ENCODE measurements at regions not wholly inside any gene's neighbourhood (a gene's known extent, or its start where the extent isn't known, plus 50 kb on each side); places are given as distances from the start of the nearest gene placed in this dataset.
"Not testable (repeated sequence)": the region's sequence is repeated elsewhere in the genome, so short reads cannot be mapped to it uniquely, and the experiment has no call there.

- Histone ChIP-seq H3K27me3 (no peaks in the 10 kb centered on the region), H3K36me3 (no peaks in the 10 kb centered on the region), H3K4me1 (peaks cover 0 to 7% (median 0%) of the 10 kb centered on the region in 4 donors), H3K9me3 (no peaks in the 10 kb centered on the region), H3K4me3 (no peak overlapping the region), H3K27ac (no peak overlapping the region)
- TF ChIP-seq CTCF (IDR thresholded peaks at IDR 0.05) (peak in 5 of 7 experiments; percentile 64 to 88 (median 74)), POLR2A (IDR thresholded peaks at IDR 0.05) (no peak), EP300 (IDR thresholded peaks at IDR 0.05) (no peak)
- intact Hi-C loops (cut with DNase I; ENCODE audit: low total_unique reads): no loop called here
- 29 to 50% (median 32%) methylated on average over 10 to 19 of the region's 19 CpGs for WGBS, 5 donors
- peak; percentile 88 to 92 for DNase-seq
Observed at GRCh38 chr18:59070181-59070912, 69.3 kb upstream of the SEC11C start.

- no peak overlapping the region for H3K4me3 ChIP-seq
- H3K9me3 ChIP-seq: no peaks in the 10 kb centered on the region
- H3K27ac ChIP-seq: no peak overlapping the region
- no peaks in the 10 kb centered on the region for H3K27me3 ChIP-seq
- 81 to 93% (median 88%) methylated on average over 6 of the region's 6 CpGs for WGBS, 5 donors
- no peak for DNase-seq
- intact Hi-C loops (cut with DNase I; ENCODE audit: low total_unique reads): no loop called here
- no peaks in the 10 kb centered on the region for H3K36me3 ChIP-seq
- peaks cover 0 to 7% (median 0%) of the 10 kb centered on the region in 4 donors for H3K4me1 ChIP-seq
- no peak for TF ChIP-seq CTCF (IDR thresholded peaks at IDR 0.05)
- TF ChIP-seq EP300 (IDR thresholded peaks at IDR 0.05): no peak
- TF ChIP-seq POLR2A (IDR thresholded peaks at IDR 0.05): no peak
- TF ChIP-seq POLR2AphosphoS5 (IDR thresholded peaks at IDR 0.05): no peak
Observed at GRCh38 chr18:59072727-59073421, 66.8 kb upstream of the SEC11C start.

- WGBS, 5 donors: 40 to 60% (median 46%) methylated on average over 3 of the region's 3 CpGs
- Histone ChIP-seq H3K27ac (no peak overlapping the region), H3K9me3 (no peaks in the 10 kb centered on the region), H3K4me1 (no peaks in the 10 kb centered on the region), H3K27me3 (no peaks in the 10 kb centered on the region), H3K4me3 (no peak overlapping the region), H3K36me3 (no peaks in the 10 kb centered on the region)
- no peak for DNase-seq
- TF ChIP-seq POLR2AphosphoS5 (IDR thresholded peaks at IDR 0.05) (no peak), EP300 (IDR thresholded peaks at IDR 0.05) (no peak), POLR2A (IDR thresholded peaks at IDR 0.05) (no peak), CTCF (IDR thresholded peaks at IDR 0.05) (no peak)
- intact Hi-C loops (cut with DNase I; ENCODE audit: low total_unique reads): no loop called here
Observed at GRCh38 chr18:59075923-59076322, 63.8 kb upstream of the SEC11C start.

- DNase-seq: peak in 1 of 2 donors; percentile 37
- Histone ChIP-seq H3K36me3 (no peaks in the 10 kb centered on the region), H3K27me3 (peaks cover 0 to 24% (median 3%) of the 10 kb centered on the region in 3 donors), H3K4me3 (no peak overlapping the region), H3K4me1 (peaks cover 0 to 7% (median 0%) of the 10 kb centered on the region in 4 donors), H3K9me3 (no peaks in the 10 kb centered on the region), H3K27ac (no peak overlapping the region)
- intact Hi-C loops (cut with DNase I; ENCODE audit: low total_unique reads): no loop called here
- WGBS, 5 donors: 84 to 93% (median 88%) methylated on average over 4 of the region's 4 CpGs
- no peak for TF ChIP-seq EP300 (IDR thresholded peaks at IDR 0.05)
- no peak for TF ChIP-seq POLR2AphosphoS5 (IDR thresholded peaks at IDR 0.05)
- no peak for TF ChIP-seq POLR2A (IDR thresholded peaks at IDR 0.05)
- no peak for TF ChIP-seq CTCF (IDR thresholded peaks at IDR 0.05)
Observed at GRCh38 chr18:59079264-59079663, 60.4 kb upstream of the SEC11C start.

GRCh38 chr18:59079687-59080501 is 59.8 kb upstream of the SEC11C start:
- DNase-seq; intact Hi-C loops (cut with DNase I; ENCODE audit: low total_unique reads); H3K36me3 ChIP-seq; H3K4me1 ChIP-seq; H3K9me3 ChIP-seq; H3K4me3 ChIP-seq; H3K27ac ChIP-seq: not testable (repeated sequence)
- peaks cover 0 to 27% (median 3%) of the 10 kb centered on the region in 3 donors for H3K27me3 ChIP-seq
- 84 to 90% (median 86%) methylated on average over 7 of the region's 7 CpGs for WGBS, 5 donors

Data from stomach (tissue), 8 donors.